ENCODE measurements at regions not wholly inside any gene's neighbourhood (a gene's known extent, or its start where the extent isn't known, plus 50 kb on each side); places are given as distances from the start of the nearest gene placed in this dataset.

DNA sequence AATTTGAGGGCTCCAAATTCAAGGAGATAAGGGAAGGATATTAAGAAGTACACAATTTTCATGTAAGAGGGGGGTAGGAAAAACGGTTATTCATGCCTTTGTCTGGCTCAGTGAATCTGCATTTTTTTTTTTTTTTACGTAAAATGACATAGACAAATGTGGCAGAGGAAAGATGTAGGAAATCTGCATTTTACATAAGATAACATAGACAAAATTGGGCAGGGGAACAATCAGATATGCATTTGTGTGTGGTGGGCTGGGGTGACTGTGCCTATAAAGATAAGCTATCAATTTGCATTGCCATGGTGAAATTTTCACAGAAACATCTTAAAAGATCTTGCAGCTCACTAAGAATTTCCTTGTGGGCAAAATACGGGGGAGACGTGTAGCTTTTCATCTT lies 92.7 kb upstream of the GPR141 start:
- TF ChIP-seq, protein P1, sequence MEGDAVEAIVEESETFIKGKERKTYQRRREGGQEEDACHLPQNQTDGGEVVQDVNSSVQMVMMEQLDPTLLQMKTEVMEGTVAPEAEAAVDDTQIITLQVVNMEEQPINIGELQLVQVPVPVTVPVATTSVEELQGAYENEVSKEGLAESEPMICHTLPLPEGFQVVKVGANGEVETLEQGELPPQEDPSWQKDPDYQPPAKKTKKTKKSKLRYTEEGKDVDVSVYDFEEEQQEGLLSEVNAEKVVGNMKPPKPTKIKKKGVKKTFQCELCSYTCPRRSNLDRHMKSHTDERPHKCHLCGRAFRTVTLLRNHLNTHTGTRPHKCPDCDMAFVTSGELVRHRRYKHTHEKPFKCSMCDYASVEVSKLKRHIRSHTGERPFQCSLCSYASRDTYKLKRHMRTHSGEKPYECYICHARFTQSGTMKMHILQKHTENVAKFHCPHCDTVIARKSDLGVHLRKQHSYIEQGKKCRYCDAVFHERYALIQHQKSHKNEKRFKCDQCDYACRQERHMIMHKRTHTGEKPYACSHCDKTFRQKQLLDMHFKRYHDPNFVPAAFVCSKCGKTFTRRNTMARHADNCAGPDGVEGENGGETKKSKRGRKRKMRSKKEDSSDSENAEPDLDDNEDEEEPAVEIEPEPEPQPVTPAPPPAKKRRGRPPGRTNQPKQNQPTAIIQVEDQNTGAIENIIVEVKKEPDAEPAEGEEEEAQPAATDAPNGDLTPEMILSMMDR (IDR thresholded peaks at IDR 0.05): no peak
- no peak for TF ChIP-seq EP300 (IDR thresholded peaks at IDR 0.05)
- TF ChIP-seq POLR2A (IDR thresholded peaks at IDR 0.05): no peak
